NB4 (cell line): ENCODE measurements at regions not wholly inside any gene's neighbourhood (a gene's known extent, or its start where the extent isn't known, plus 50 kb on each side); places are given as distances from the start of the nearest gene placed in this dataset.

Experiments used
- MYC ChIP-seq: IDR thresholded peaks from 2 replicates; pipeline ENCODE4 v1.6.1; 2011; ENCODE audit warnings: low read depth, low read length
- POLR2A ChIP-seq: IDR thresholded peaks from 2 replicates; pipeline ENCODE4 v1.6.1; 2011; ENCODE audit warnings: mild to moderate bottlenecking; ENCODE audit not compliant: insufficient read length; ENCODE audit errors: extremely low read depth
- TF ChIP-seq, protein P1 (sequence below): IDR thresholded peaks from one replicate; pipeline ENCODE4 v1.5.1; 2012; ENCODE audit warnings: low read depth, low read length

DNA sequence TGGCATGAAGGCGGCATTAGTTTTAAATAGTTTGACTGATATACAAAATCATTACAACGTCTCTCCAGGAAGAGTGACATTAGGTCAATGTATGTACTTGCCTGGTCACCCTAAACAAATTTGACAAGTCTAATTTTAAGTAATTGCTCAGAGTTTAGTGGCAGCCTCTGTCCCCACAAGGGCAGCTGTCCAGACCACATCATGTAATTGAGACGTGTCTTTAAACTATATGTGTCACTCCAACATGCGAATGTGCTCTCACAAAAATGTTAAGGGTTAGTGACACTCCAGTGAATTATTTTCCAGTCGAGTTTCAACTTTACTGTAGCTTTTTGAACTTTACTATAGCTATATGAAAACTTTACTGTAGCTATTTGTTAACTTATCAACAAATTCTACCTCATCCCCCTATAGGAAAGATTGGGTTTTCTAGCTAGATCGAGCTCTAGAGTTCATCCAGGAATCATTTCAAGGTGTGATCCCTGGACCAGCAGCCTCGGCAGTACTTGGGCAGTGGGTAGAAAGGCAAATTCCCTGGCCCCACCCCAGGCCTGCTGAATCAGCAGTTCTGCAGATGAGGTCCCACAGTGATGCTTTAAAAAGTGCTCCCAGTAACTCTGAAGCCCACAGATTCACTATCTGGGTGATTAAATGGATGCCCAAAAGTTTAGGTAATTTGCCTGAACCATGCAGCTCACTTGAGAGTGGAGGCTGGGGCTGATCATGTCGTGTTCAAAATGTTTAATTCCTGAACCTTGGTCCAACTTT lies 66.4 kb upstream of the POU3F3 start:
- TF ChIP-seq, protein P1, sequence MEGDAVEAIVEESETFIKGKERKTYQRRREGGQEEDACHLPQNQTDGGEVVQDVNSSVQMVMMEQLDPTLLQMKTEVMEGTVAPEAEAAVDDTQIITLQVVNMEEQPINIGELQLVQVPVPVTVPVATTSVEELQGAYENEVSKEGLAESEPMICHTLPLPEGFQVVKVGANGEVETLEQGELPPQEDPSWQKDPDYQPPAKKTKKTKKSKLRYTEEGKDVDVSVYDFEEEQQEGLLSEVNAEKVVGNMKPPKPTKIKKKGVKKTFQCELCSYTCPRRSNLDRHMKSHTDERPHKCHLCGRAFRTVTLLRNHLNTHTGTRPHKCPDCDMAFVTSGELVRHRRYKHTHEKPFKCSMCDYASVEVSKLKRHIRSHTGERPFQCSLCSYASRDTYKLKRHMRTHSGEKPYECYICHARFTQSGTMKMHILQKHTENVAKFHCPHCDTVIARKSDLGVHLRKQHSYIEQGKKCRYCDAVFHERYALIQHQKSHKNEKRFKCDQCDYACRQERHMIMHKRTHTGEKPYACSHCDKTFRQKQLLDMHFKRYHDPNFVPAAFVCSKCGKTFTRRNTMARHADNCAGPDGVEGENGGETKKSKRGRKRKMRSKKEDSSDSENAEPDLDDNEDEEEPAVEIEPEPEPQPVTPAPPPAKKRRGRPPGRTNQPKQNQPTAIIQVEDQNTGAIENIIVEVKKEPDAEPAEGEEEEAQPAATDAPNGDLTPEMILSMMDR, result no peak
- no peak for TF ChIP-seq POLR2A
- TF ChIP-seq MYC, result no peak
